HepG2 (cell line): ENCODE measurements at regions not wholly inside any gene's neighbourhood (a gene's known extent, or its start where the extent isn't known, plus 50 kb on each side); places are given as distances from the start of the nearest gene placed in this dataset.

Experiments used
- ATAC-seq: fragments of 200-7000 bp; cut with Tn5 transposase; 3 replicates; pipeline ENCODE4 v1.9.1; 2020; ENCODE audit warnings: mild to moderate bottlenecking, moderate library complexity
- BruUV-seq: library from RNA; stranded (reverse); fragments of 400-500 nt; replicated peaks from 2 replicates; lab custom pipeline; 2021; lab: Mats Ljungman, UMichigan
- CTCF ChIA-PET: fragments of 300-600 bp; formaldehyde crosslinking; extraction: SDS; loops from one replicate; lab custom pipeline; 2021; ENCODE audit warnings: low total read pairs, inconsistent platforms, low intra/inter-chr PET ratio; lab: Yijun Ruan, JAX
- POLR2A ChIA-PET: fragments of 350-600 bp; sonication (Branson Sonifier 250); formaldehyde crosslinking; loops from one replicate; lab custom pipeline; 2020; ENCODE audit warnings: antibody characterized with exemption, inconsistent platforms; lab: Yijun Ruan, JAX
- DNase-seq: peaks from one replicate; pipeline ENCODE4 v3.0.0-alpha.2; 2015; ENCODE audit warnings: low spot score
- FAIRE-seq: peaks from 3 replicates; lab custom pipeline; 2011; peaks lifted over from hg19 to GRCh38; lab: Jason Lieb, UNC
- H2AFZ ChIP-seq: one replicate; pipeline ENCODE4 v1.6.1; 2011; ENCODE audit warnings: low read length, inconsistent platforms
- H3K27ac ChIP-seq: fragments of 300-600 bp; 3 replicates; pipeline ENCODE4 v1.8.0; 2011; ENCODE audit warnings: mixed run types, mild to moderate bottlenecking, mixed read lengths, low read length, inconsistent platforms; ENCODE audit not compliant: insufficient read depth; ENCODE audit errors: extremely low read length
- H3K27me3 ChIP-seq, 2 experiments: fragments of 200-600 bp in 1 of 2; 2 replicates in 1 of 2; 3 replicates in 1 of 2; pipeline versions ENCODE4 v1.6.0 to v1.8.0; 2011; ENCODE audit warnings: low read length in 2 of 2, mild to moderate bottlenecking in 2 of 2, moderate library complexity in 2 of 2, inconsistent platforms in 1 of 2; ENCODE audit not compliant: insufficient read depth in 2 of 2, control insufficient read depth in 1 of 2
- H3K36me3 ChIP-seq, 2 experiments: fragments of 200-600 bp in 1 of 2; replicated peaks in 1 of 2; 2 replicates in 1 of 2; 3 replicates in 1 of 2; pipeline versions ENCODE4 v1.5.1 to v1.8.0; 2011; ENCODE audit warnings: low read length in 2 of 2, inconsistent platforms in 1 of 2; ENCODE audit not compliant: insufficient read depth in 2 of 2, control insufficient read depth in 1 of 2
- H3K4me1 ChIP-seq: 2 replicates; pipeline ENCODE4 v1.5.1; 2012; ENCODE audit warnings: low read length, inconsistent platforms; ENCODE audit not compliant: insufficient read depth
- H3K4me2 ChIP-seq: 2 replicates; pipeline ENCODE4 v1.6.0; 2011; ENCODE audit warnings: low read depth, low read length, inconsistent platforms
- H3K4me3 ChIP-seq, 3 experiments: fragments of 200-600 bp in 1 of 3; sonication (generic), shearing (Covaris generic) in 1 of 3; replicated peaks in 1 of 3; 2 replicates each; pipeline ENCODE4 v1.5.1; 2011 to 2016; ENCODE audit warnings: low read length in 3 of 3, inconsistent platforms in 2 of 3, low read depth in 2 of 3, mild to moderate bottlenecking in 2 of 3, control low read depth in 1 of 3, mixed read lengths in 1 of 3; ENCODE audit not compliant: insufficient read depth in 1 of 3
- H3K79me2 ChIP-seq: one replicate; pipeline ENCODE4 v1.6.1; 2011; ENCODE audit warnings: low read length, inconsistent platforms; ENCODE audit not compliant: insufficient read depth
- H3K9ac ChIP-seq: 2 replicates; pipeline ENCODE4 v1.6.0; 2011; ENCODE audit warnings: mild to moderate bottlenecking, low read depth, low read length, inconsistent platforms; ENCODE audit not compliant: insufficient read depth
- H3K9me3 ChIP-seq: 2 replicates; pipeline ENCODE4 v1.5.1; 2012; ENCODE audit warnings: mild to moderate bottlenecking, low read length
- H4K20me1 ChIP-seq: 2 replicates; pipeline ENCODE4 v1.6.0; 2011; ENCODE audit warnings: inconsistent platforms, mild to moderate bottlenecking, low read length, moderate library complexity; ENCODE audit not compliant: insufficient read depth
- CTCF ChIP-seq: sonication (generic); formaldehyde crosslinking; IDR thresholded peaks from 2 replicates; pipeline ENCODE4 v1.5.0; 2020; ENCODE audit warnings: mild to moderate bottlenecking, missing genetic modification reagents, moderate library complexity
- EED ChIP-seq: sonication (generic); formaldehyde crosslinking; IDR thresholded peaks from 2 replicates; pipeline ENCODE4 v1.5.0; 2020; ENCODE audit warnings: mild to moderate bottlenecking, missing genetic modification reagents
- EHMT2 ChIP-seq: fragments of 200-600 bp; sonication (generic); IDR thresholded peaks from 2 replicates; pipeline ENCODE4 v1.7.0; 2017; ENCODE audit warnings: antibody characterized with exemption, low read depth, low read length, borderline replicate concordance
- RNF2 ChIP-seq: fragments of 450-650 bp; conservative IDR thresholded peaks from 2 replicates; pipeline ENCODE4 v1.6.1; 2016; ENCODE audit warnings: low read depth
- SMC3 ChIP-seq: IDR thresholded peaks from 2 replicates; pipeline ENCODE4 v1.6.1; 2011; ENCODE audit warnings: low read length, improper control_type of control experiment
- STAG1 ChIP-seq: sonication (generic); formaldehyde crosslinking; IDR thresholded peaks from 2 replicates; pipeline ENCODE4 v1.4.0; 2020; ENCODE audit warnings: missing genetic modification reagents
- ZBTB21 ChIP-seq: sonication (generic); formaldehyde crosslinking; IDR thresholded peaks from 2 replicates; pipeline ENCODE4 v1.4.0; 2020; ENCODE audit warnings: missing genetic modification reagents
- ZNF570 ChIP-seq: sonication (generic); formaldehyde crosslinking; IDR thresholded peaks from 2 replicates; pipeline ENCODE4 v1.4.0; 2020; ENCODE audit warnings: mild to moderate bottlenecking, missing genetic modification reagents, borderline replicate concordance
- WGBS: methylation state at CpG from one replicate; pipeline ENCODE4 v1.1.6; 2017; ENCODE audit warnings: low lambda C conversion rate; 5-methylcytosine and 5-hydroxymethylcytosine counted together
- in situ Hi-C: cut with HindIII; loops from 2 replicates; pipeline ENCODE4 v1.10.0; 2017; ENCODE audit warnings: low pct_unique_long_range_greater_than_20kb; ENCODE audit not compliant: extremely low pct_ligation_motif_present
- intact Hi-C: fragments of 100-400 bp; cut with micrococcal nuclease; formaldehyde crosslinking; loops from one replicate; pipeline ENCODE4 v1.10.0; 2022; ENCODE audit not compliant: unreplicated experiment
- TF ChIP-seq, protein P1 (sequence below): sonication (generic); formaldehyde crosslinking; IDR thresholded peaks from 2 replicates; pipeline ENCODE4 v1.4.0; 2020; ENCODE audit warnings: mild to moderate bottlenecking, missing genetic modification reagents
- TF ChIP-seq, protein P2 (sequence below): sonication (generic); formaldehyde crosslinking; IDR thresholded peaks from 2 replicates; pipeline ENCODE4 v1.4.0; 2020; ENCODE audit warnings: missing genetic modification reagents, low read depth, mild to moderate bottlenecking, borderline replicate concordance
- TF ChIP-seq, protein P3 (sequence below): sonication (generic); formaldehyde crosslinking; conservative IDR thresholded peaks from 2 replicates; pipeline ENCODE4 v1.8.0; 2022; ENCODE audit warnings: missing genetic modification reagents
- TF ChIP-seq, protein P4 (sequence below): sonication (generic); formaldehyde crosslinking; IDR thresholded peaks from 2 replicates; pipeline ENCODE4 v1.4.0; 2020; ENCODE audit warnings: mild to moderate bottlenecking, missing genetic modification reagents

GRCh38 chr1:192506741-192507155 is 68.8 kb upstream of the RGS1 start:
- H3K9me3 ChIP-seq: no peaks in the 10 kb centered on the region
- no peaks in the 10 kb centered on the region for H3K79me2 ChIP-seq
- ChIA-PET CTCF (no interaction called here), POLR2A (no interaction called here)
- in situ Hi-C loops: no loop called here
- intact Hi-C loops: loop anchor here (2.0 kb wide), 1 partner anchor 302 kb away; the partner anchor contains the start of gene RGS2
- H3K27ac ChIP-seq: no peak overlapping the region
- no TSS peak for BruUV-seq
- no peak overlapping the region for H3K9ac ChIP-seq
- FAIRE-seq (no peak), ATAC-seq (peak; percentile 85), DNase-seq (peak; percentile 33)
- no peaks in the 10 kb centered on the region for H3K4me1 ChIP-seq
- H2AFZ ChIP-seq: no peak overlapping the region
- no peaks in the 10 kb centered on the region for H3K27me3 ChIP-seq
- no peaks in the 10 kb centered on the region for H3K36me3 ChIP-seq
- H3K4me3 ChIP-seq: no peak overlapping the region
- H3K4me2 ChIP-seq: no peak overlapping the region
- WGBS: 2% methylated on average over 2 of the region's 2 CpGs
- no peaks in the 10 kb centered on the region for H4K20me1 ChIP-seq
- TF ChIP-seq ZBTB21 (no peak), EED (CRISPR knock-in tag) (no peak), EHMT2 (no peak), RNF2 (no peak), ZNF570 (CRISPR knock-in tag) (no peak), STAG1 (CRISPR knock-in tag) (peak; percentile 73), SMC3 (peak; percentile 41; the same call in 1 of the 2 replicates), CTCF (CRISPR knock-in tag) (peak; percentile 63)
- TF ChIP-seq, protein P1, sequence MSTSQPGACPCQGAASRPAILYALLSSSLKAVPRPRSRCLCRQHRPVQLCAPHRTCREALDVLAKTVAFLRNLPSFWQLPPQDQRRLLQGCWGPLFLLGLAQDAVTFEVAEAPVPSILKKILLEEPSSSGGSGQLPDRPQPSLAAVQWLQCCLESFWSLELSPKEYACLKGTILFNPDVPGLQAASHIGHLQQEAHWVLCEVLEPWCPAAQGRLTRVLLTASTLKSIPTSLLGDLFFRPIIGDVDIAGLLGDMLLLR: no peak
- TF ChIP-seq, protein P2, sequence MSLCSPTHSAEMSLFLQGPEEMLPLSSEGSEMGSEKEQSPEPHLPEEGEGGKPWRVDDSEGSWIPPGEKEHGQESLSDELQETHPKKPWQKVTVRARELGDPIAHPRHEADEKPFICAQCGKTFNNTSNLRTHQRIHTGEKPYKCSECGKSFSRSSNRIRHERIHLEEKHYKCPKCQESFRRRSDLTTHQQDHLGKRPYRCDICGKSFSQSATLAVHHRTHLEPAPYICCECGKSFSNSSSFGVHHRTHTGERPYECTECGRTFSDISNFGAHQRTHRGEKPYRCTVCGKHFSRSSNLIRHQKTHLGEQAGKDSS (CRISPR knock-in tag): no peak
- TF ChIP-seq, protein P3, sequence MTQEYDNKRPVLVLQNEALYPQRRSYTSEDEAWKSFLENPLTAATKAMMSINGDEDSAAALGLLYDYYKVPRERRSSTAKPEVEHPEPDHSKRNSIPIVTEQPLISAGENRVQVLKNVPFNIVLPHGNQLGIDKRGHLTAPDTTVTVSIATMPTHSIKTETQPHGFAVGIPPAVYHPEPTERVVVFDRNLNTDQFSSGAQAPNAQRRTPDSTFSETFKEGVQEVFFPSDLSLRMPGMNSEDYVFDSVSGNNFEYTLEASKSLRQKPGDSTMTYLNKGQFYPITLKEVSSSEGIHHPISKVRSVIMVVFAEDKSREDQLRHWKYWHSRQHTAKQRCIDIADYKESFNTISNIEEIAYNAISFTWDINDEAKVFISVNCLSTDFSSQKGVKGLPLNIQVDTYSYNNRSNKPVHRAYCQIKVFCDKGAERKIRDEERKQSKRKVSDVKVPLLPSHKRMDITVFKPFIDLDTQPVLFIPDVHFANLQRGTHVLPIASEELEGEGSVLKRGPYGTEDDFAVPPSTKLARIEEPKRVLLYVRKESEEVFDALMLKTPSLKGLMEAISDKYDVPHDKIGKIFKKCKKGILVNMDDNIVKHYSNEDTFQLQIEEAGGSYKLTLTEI (CRISPR knock-in tag): no peak
- TF ChIP-seq, protein P4, sequence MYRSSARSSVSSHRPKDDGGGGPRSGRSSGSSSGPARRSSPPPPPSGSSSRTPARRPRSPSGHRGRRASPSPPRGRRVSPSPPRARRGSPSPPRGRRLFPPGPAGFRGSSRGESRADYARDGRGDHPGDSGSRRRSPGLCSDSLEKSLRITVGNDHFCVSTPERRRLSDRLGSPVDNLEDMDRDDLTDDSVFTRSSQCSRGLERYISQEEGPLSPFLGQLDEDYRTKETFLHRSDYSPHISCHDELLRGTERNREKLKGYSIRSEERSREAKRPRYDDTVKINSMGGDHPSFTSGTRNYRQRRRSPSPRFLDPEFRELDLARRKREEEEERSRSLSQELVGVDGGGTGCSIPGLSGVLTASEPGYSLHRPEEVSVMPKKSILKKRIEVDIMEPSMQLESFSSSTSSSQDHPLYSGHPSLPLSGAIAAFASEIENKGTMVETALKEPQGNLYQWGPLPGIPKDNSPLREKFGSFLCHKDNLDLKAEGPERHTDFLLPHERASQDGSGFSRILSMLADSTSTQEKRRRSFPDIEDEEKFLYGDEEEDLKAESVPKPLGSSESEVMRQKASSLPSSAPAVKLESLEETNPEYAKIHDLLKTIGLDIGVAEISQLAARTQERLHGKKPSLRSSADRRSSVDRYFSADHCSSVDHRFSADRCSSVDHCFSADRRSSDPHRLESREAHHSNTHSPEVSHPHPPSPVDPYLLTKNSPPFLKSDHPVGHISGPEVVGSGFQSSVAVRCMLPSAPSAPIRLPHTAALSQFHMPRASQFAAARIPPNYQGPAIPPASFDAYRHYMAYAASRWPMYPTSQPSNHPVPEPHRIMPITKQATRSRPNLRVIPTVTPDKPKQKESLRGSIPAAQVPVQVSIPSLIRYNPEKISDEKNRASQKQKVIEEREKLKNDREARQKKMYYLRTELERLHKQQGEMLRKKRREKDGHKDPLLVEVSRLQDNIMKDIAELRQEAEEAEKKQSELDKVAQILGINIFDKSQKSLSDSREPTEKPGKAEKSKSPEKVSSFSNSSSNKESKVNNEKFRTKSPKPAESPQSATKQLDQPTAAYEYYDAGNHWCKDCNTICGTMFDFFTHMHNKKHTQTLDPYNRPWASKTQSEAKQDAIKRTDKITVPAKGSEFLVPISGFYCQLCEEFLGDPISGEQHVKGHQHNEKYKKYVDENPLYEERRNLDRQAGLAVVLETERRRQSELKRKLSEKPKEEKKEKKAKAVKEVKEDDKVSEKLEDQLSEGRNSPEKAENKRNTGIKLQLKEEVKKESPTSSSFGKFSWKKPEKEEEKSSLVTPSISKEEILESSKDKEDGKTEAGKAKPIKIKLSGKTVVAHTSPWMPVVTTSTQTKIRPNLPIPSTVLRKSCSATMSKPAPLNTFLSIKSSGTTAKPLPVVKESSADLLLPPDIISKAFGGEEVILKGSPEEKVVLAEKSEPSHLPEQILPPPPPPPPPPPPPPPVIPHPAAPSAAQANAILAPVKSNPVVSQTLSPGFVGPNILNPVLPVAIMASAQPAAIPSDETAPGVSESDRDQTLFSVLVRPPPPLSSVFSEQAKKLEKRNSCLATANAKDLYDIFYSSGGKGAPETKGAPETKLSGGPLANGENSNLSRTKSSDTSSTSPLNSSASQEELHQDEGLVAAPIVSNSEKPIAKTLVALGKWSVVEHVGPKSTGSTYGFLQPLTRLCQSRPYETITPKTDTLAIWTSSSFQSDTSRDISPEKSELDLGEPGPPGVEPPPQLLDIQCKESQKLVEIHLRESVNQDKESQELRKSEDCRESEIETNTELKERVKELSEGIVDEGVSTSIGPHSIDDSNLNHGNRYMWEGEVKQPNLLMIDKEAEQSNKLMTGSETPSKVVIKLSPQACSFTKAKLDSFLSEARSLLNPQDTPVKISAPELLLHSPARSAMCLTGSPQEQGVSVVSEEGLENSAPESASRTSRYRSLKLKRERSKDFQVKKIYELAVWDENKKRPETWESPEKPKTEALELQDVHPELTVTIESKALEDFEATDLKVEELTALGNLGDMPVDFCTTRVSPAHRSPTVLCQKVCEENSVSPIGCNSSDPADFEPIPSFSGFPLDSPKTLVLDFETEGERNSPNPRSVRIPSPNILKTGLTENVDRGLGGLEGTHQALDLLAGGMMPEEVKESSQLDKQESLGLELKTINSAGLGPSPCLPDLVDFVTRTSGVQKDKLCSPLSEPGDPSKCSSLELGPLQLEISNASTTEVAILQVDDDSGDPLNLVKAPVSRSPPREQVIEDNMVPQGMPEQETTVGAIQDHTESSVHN (CRISPR knock-in tag): no peak
